IPS DF 4.7 (cell line): ENCODE measurements at regions not wholly inside any gene's neighbourhood (a gene's known extent, or its start where the extent isn't known, plus 50 kb on each side); places are given as distances from the start of the nearest gene placed in this dataset.

Experiments
- DNase-seq: peaks from one replicate; pipeline ENCODE4 v3.0.0-alpha.2; 2013; ENCODE audit warnings: low spot score; ENCODE audit errors: extremely low read depth

DNA sequence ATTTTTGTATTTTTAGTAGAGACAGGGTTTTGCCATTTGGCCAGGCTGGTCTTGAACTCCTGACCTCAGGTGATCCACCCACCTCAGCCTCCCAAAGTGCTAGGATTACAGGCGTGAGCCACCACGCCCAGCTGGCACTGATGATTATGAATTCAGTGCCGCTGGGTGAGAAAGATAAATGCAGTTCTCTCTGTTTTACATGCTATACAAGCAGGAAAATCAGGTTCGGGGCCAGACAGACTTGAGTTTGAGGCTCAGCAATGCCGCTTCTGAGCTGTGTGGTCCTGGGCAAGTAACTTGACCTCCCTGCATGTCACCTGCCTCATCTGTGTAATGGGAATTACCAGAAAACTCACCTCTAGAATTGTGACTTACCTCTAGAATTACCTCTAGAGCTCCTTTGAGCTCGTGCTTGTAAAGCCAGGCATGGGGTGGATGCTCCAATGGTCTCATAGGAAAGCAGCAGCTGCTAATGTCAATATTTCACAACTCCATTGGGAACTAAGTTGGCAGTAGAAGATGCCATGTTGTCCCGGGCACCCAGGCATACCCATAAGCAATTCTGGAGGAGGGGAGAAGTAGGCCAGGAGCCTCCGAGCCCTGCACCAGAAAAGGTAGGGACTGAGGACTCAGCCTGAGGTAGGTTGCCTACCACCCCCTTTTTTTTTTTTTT is 119.8 kb upstream of the SLC25A33 start:
- no peak for DNase-seq

GRCh38 chr1:9420835-9421532 is 118.3 kb upstream of the SLC25A33 start:
- DNase-seq, result no peak

GRCh38 chr1:9421533-9421873 is 117.8 kb upstream of the SLC25A33 start:
- DNase-seq, result no peak

- no peak for DNase-seq
Measured at GRCh38 chr1:9422321-9422720, 116.9 kb upstream of the SLC25A33 start.

DNA sequence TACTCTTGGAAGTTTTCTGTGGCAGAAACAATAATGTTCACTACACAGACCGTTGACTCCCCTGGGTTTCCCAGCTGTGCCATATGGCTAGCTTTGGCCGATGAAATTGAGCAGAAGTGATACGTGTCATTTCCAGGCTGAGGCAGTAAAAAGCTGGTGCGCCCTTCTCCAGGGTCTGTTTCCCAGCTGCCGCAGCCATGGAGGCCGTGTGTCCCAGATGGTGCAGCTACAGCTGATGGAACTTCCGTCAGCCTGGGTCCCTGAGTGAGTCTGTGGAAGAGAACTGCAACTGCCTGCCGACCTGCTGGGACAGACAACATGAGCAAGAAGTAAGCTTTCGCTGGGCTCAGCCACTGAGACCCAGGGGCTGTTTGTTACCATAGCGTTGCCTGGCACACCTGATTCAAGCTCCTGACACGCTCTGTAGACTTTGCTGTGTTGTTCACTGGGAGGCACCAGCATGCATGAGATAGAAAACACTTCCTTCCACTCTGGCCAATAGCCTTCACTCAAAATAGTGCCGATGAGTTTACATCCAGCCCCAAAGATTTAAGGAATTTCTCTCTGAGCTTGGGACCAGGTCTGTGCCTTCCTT is 116.3 kb upstream of the SLC25A33 start:
- DNase-seq, result no peak

- no peak for DNase-seq
Measured at GRCh38 chr1:9424261-9424660, 115.0 kb upstream of the SLC25A33 start.

DNA sequence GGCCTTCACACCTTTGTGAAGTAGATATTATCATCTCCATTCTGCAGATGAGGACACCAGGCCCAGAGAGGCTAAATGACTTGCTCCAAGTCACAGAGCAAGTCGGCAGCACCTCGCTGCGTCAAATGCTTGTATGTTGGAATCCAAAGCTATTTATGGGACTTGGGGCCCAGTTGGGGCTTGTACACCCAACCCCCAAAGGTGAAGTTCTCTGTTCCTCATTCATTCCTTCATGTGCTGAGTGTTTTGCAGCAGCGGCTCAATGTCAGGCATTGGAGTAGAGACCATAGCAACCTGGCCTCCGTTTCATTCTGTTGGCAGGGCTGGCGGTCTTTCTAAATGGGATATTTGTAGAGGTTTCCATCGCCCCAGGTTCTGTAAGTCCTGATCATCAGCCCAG is 113.4 kb upstream of the SLC25A33 start:
- no peak for DNase-seq

DNA sequence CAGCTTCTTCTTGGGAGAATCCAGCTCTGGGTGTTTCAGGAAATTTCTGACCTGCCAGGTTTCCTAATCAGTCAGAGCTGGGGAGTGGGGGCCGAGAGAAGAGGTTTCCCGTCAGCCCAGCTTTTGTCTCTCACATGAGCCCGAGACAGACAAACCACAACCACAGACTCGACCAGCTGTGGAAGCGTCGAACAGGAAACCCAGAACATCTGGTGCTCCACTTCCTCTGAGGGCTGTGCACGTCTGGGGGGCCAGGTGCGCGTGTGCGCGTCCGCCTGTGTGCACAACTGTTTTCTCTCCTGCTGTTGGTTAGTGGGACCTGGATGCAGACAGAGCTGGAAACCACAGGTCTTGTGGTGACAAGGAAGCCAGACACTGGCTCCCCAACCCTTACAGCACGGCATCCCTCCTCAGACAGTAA is 113.0 kb upstream of the SLC25A33 start:
- no peak for DNase-seq

GRCh38 chr1:9427388-9427787 is 111.9 kb upstream of the SLC25A33 start:
- DNase-seq, result no peak

- DNase-seq, result peak; percentile 100
Measured at GRCh38 chr1:9428601-9429341, 110.5 kb upstream of the SLC25A33 start.

GRCh38 chr1:9429342-9429711 is 109.9 kb upstream of the SLC25A33 start:
- DNase-seq, result no peak

GRCh38 chr1:9434247-9435152 is 104.8 kb upstream of the SLC25A33 start:
- DNase-seq, result no peak

DNA sequence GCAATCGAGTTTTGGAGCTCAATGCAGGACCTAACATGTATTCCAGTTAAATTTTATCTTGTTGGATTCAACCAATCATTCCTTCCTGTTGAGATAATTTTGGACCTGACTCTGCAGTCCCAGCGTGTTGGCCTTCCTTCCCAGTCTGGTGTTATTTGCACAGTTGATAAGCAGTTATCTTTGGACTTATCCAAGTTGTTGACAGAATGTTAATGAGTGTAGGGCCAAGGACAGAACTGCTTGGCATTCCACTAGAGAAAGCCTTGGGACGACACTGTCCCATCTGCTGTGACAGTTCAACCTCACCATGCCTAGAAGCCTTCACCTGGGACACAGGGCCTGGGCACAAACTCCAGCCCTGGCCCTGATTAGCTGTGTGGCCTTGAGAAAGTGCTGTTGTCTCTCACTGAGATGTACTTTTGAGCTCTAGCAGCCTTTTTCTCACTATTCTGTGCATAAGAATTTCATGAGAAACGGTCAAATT is 104.1 kb upstream of the SLC25A33 start:
- no peak for DNase-seq

GRCh38 chr1:9435854-9436640 is 103.2 kb upstream of the SLC25A33 start:
- no peak for DNase-seq

GRCh38 chr1:9437961-9438430 is 101.3 kb upstream of the SLC25A33 start:
- no peak for DNase-seq

DNA sequence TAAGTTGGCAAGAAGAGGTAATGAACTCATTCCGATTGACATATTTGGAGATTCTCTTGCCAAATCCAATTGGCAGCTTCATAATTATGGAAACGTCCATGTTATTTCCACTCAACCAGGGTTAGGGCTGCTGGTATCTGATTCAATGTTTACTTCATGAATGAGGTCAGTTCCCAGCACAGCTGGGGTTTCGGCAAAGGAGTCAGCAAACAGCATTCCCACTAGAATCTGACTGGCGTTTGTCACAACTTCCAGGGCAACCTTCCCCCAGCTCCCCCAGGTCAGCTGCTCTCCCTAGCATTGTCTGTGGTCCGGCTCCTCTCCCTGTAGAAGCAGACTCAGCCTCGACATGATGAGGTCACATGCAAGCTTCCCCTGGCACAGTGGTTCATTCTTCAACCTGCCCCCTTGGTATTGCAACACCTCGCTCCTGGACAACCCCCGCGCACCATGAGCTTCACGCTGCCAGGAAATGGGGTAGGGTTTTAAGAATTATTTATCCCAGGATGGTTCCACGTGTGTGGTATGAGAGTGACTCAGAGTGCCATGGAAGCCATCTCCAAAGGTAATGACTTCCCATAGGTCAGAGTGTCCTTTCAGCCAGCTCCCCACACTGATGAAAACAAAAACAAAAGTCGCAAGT is 100.7 kb upstream of the SLC25A33 start:
- no peak for DNase-seq

GRCh38 chr1:9439074-9439761 is 100.0 kb upstream of the SLC25A33 start:
- DNase-seq, result no peak

DNA sequence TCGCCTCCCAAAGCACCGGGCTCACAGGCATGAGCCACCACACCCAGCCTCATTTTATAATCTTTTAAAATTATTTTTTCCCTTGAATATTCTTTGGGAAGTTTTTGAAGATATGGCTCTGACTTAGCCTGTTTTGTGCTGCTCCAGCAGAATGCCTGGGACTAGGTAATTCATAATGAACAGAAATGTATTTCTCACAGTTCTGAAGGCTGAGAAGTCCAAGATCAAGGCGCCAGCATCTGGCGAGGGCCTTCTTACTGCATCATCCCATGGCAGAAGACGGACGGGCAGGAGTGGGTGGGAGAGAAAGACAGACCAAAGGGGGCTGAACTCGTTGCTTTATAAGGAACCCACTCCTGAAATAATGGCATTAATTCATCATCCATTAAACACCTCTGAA is 99.0 kb upstream of the SLC25A33 start:
- DNase-seq, result no peak

GRCh38 chr1:9440763-9441194 is 98.5 kb upstream of the SLC25A33 start:
- DNase-seq, result no peak
